Neural progenitor cell (in vitro differentiated cells): ENCODE measurements at regions not wholly inside any gene's neighbourhood (a gene's known extent, or its start where the extent isn't known, plus 50 kb on each side); places are given as distances from the start of the nearest gene placed in this dataset.

Experiments
- EZH2 ChIP-seq: fragments of 200-600 bp; sonication (generic); IDR thresholded peaks from 2 replicates; pipeline ENCODE4 v1.6.1; 2017; ENCODE audit warnings: antibody characterized with exemption, mild to moderate bottlenecking, moderate library complexity
- TF ChIP-seq, protein P1 (sequence below): fragments of 200-600 bp; sonication (generic); IDR thresholded peaks from 2 replicates; pipeline ENCODE4 v1.5.1; 2017; ENCODE audit warnings: antibody characterized with exemption, mild to moderate bottlenecking

DNA sequence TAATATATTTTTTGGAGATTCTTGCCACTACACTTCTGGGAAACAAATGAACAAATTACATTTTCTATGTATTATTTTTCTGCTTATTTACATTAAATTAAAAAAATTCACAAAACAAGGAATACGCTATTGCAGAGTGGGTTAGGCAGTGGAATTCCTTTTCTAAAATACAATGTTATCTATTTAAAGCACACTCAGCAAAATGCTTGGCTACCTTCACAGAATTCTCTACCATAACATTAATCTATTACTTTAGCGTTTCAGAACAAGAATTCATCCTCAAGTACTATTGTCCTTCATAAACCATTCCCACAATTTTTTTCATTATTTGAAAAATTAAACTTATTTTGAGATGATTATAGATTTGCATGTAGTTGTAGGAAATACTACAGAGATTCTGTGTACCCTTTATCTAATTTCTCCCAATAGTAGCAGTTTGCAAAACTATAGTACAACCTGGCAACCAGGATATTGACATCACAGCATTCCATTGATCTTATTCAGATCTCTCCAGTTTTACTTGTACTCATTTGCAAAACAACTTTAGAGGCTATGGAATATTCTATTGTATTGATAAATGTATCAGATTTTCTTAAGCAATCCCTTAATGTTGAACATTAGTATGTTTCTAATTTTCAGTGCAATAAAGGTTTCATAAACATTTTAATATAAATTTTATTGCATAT is 120.9 kb downstream of the DLEU7 start:
- TF ChIP-seq, protein P1, sequence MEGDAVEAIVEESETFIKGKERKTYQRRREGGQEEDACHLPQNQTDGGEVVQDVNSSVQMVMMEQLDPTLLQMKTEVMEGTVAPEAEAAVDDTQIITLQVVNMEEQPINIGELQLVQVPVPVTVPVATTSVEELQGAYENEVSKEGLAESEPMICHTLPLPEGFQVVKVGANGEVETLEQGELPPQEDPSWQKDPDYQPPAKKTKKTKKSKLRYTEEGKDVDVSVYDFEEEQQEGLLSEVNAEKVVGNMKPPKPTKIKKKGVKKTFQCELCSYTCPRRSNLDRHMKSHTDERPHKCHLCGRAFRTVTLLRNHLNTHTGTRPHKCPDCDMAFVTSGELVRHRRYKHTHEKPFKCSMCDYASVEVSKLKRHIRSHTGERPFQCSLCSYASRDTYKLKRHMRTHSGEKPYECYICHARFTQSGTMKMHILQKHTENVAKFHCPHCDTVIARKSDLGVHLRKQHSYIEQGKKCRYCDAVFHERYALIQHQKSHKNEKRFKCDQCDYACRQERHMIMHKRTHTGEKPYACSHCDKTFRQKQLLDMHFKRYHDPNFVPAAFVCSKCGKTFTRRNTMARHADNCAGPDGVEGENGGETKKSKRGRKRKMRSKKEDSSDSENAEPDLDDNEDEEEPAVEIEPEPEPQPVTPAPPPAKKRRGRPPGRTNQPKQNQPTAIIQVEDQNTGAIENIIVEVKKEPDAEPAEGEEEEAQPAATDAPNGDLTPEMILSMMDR, result no peak
- no peak for TF ChIP-seq EZH2
